GM21529 (cell line): ENCODE measurements at regions not wholly inside any gene's neighbourhood (a gene's known extent, or its start where the extent isn't known, plus 50 kb on each side); places are given as distances from the start of the nearest gene placed in this dataset.

ENCODE experiments used
- ATAC-seq: cut with Tn5 transposase; IDR thresholded peaks from one replicate; pipeline ENCODE4 v1.9.1; 2021; ENCODE audit not compliant: unreplicated experiment

- no peak for ATAC-seq
Observed at GRCh38 chr6:41450581-41450980, 95.6 kb upstream of the FOXP4 start.

GRCh38 chr6:41451039-41451438, 95.1 kb upstream of the FOXP4 start:
- ATAC-seq, result no peak

GRCh38 chr6:41451515-41452163, 94.5 kb upstream of the FOXP4 start:
- no peak for ATAC-seq

- ATAC-seq, result no peak
Observed at GRCh38 chr6:41452763-41453162, 93.4 kb upstream of the FOXP4 start.

- no peak for ATAC-seq
Observed at GRCh38 chr6:41453244-41453643, 92.9 kb upstream of the FOXP4 start.

- ATAC-seq, result no peak
Observed at GRCh38 chr6:41454189-41454789, 91.9 kb upstream of the FOXP4 start.

GRCh38 chr6:41455410-41455809, 90.8 kb upstream of the FOXP4 start:
- no peak for ATAC-seq

- ATAC-seq, result no peak
Observed at GRCh38 chr6:41455818-41456217, 90.4 kb upstream of the FOXP4 start.

- ATAC-seq, result no peak
Observed at GRCh38 chr6:41457303-41457670, 88.9 kb upstream of the FOXP4 start.

GRCh38 chr6:41459738-41460137, 86.4 kb upstream of the FOXP4 start:
- no peak for ATAC-seq

GRCh38 chr6:41460742-41461336, 85.3 kb upstream of the FOXP4 start:
- no peak for ATAC-seq

- ATAC-seq, result no peak
Observed at GRCh38 chr6:41462033-41462432, 84.1 kb upstream of the FOXP4 start.

GRCh38 chr6:41463062-41463930, 82.9 kb upstream of the FOXP4 start:
- no peak for ATAC-seq

GRCh38 chr6:41464019-41464418, 82.2 kb upstream of the FOXP4 start:
- ATAC-seq, result no peak

GRCh38 chr6:41464481-41464880, 81.7 kb upstream of the FOXP4 start:
- no peak for ATAC-seq

- no peak for ATAC-seq
Observed at GRCh38 chr6:41466437-41466990, 79.7 kb upstream of the FOXP4 start.

- no peak for ATAC-seq
Observed at GRCh38 chr6:41467061-41467460, 79.1 kb upstream of the FOXP4 start.

GRCh38 chr6:41467627-41468404, 78.4 kb upstream of the FOXP4 start:
- no peak for ATAC-seq

- no peak for ATAC-seq
Observed at GRCh38 chr6:41469156-41470028, 76.8 kb upstream of the FOXP4 start.

- no peak for ATAC-seq
Observed at GRCh38 chr6:41470029-41470330, 76.2 kb upstream of the FOXP4 start.
